ENCODE measurements at regions not wholly inside any gene's neighbourhood (a gene's known extent, or its start where the extent isn't known, plus 50 kb on each side); places are given as distances from the start of the nearest gene placed in this dataset.

DNA sequence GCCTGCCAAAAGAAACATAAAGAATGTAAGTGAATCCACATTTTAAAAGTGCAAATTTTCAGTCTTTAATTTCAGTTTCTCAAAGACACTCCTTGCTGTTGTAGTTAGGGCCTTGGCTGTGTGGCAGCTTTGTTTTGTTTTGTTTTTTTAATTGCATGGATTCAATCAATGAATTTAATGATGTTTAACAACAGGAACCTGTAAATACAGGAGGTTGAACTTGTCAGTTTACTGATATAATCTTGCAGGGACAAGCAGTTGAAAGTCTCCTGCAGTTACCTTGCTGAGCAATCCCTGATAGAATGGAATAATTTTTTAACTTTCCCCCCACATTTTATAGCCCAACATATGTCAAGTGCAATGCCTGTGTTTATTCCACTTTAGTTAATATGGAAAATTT, 528.3 kb upstream of the PCDH7 start (continued):
- TF ChIP-seq SP5 (CRISPR knock-in tag; IDR thresholded peaks at IDR 0.05; ENCODE audit: borderline replicate concordance, low read depth): no peak
- TF ChIP-seq ASH2L (IDR thresholded peaks at IDR 0.05; ENCODE audit: insufficient read length, low read depth, low read length): no peak
- TF ChIP-seq, protein P1, sequence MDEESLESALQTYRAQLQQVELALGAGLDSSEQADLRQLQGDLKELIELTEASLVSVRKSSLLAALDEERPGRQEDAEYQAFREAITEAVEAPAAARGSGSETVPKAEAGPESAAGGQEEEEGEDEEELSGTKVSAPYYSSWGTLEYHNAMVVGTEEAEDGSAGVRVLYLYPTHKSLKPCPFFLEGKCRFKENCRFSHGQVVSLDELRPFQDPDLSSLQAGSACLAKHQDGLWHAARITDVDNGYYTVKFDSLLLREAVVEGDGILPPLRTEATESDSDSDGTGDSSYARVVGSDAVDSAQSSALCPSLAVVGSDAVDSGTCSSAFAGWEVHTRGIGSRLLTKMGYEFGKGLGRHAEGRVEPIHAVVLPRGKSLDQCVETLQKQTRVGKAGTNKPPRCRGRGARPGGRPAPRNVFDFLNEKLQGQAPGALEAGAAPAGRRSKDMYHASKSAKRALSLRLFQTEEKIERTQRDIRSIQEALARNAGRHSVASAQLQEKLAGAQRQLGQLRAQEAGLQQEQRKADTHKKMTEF (CRISPR knock-in tag; IDR thresholded peaks at IDR 0.05): no peak
- TF ChIP-seq KAT7 (CRISPR knock-in tag; IDR thresholded peaks at IDR 0.05; ENCODE audit: borderline replicate concordance): no peak
- no peak for TF ChIP-seq PHF8 (CRISPR knock-in tag; IDR thresholded peaks at IDR 0.05)
- no peak for TF ChIP-seq NPAS2 (CRISPR knock-in tag; IDR thresholded peaks at IDR 0.05; ENCODE audit: borderline replicate concordance)

- no peak for FAIRE-seq
Measured at GRCh38 chr4:30207389-30207788, 512.8 kb upstream of the PCDH7 start.

More at GRCh38 chr4:30207389-30207788, 512.8 kb upstream of the PCDH7 start:
- DNase-seq (ENCODE audit: low spot score): no peak
- intact Hi-C loops (cut with micrococcal nuclease; ENCODE audit: unreplicated experiment) (no loop called here), in situ Hi-C loops (cut with HindIII; ENCODE audit: extremely low pct_ligation_motif_present, low pct_unique_long_range_greater_than_20kb) (no loop called here)
- H3K4me2 ChIP-seq (ENCODE audit: low read depth, low read length): no peak overlapping the region
- no peak for ATAC-seq
- no peaks in the 10 kb centered on the region for H3K79me2 ChIP-seq (ENCODE audit: insufficient read depth, low read length)
- no peak overlapping the region for H3K9ac ChIP-seq (ENCODE audit: insufficient read depth, low read depth, low read length)
- TF ChIP-seq STAT5B (CRISPR knock-in tag; IDR thresholded peaks at IDR 0.05): no peak
- peak; percentile 8; the same call in 1 of the 2 replicates for TF ChIP-seq CEBPB (IDR thresholded peaks at IDR 0.05; ENCODE audit: borderline replicate concordance, low read depth, low read length)
- TF ChIP-seq PAWR (CRISPR knock-in tag; IDR thresholded peaks at IDR 0.05; ENCODE audit: borderline replicate concordance): no peak
- TF ChIP-seq ZFP36 (IDR thresholded peaks at IDR 0.05; ENCODE audit: borderline replicate concordance, low read depth, low read length, partially characterized antibody): no peak
- TF ChIP-seq HNF4G (IDR thresholded peaks at IDR 0.05; ENCODE audit: borderline replicate concordance, low read depth, low read length): no peak
- no peak for TF ChIP-seq HNF4G (CRISPR knock-in tag; IDR thresholded peaks at IDR 0.05; ENCODE audit: borderline replicate concordance, low read depth)
- no peak for TF ChIP-seq MXD4 (CRISPR knock-in tag; IDR thresholded peaks at IDR 0.05)
- ChIA-PET CTCF (ENCODE audit: low intra/inter-chr PET ratio, low total read pairs) (no interaction called here), POLR2A (no interaction called here)
- H3K4me3 ChIP-seq (replicated peaks in 1 of 3; ENCODE audit: insufficient read depth in 1 of 3, low read depth in 2 of 3, low read length in 3 of 3): no peak overlapping the region
- no peak overlapping the region for H2AFZ ChIP-seq (ENCODE audit: low read length)
- H3K36me3 ChIP-seq (replicated peaks in 1 of 2; ENCODE audit: control insufficient read depth in 1 of 2, insufficient read depth in 2 of 2, low read length in 2 of 2): no peaks in the 10 kb centered on the region
- H3K4me1 ChIP-seq (ENCODE audit: insufficient read depth, low read length): no peaks in the 10 kb centered on the region
- no peaks in the 10 kb centered on the region for H3K27me3 ChIP-seq (ENCODE audit: control insufficient read depth in 1 of 2, insufficient read depth in 2 of 2, low read length in 2 of 2)
- H3K9me3 ChIP-seq (ENCODE audit: low read length): peaks cover 75% of the 10 kb centered on the region
- BruUV-seq (replicated peaks): no TSS peak
- H4K20me1 ChIP-seq (ENCODE audit: insufficient read depth, low read length): no peaks in the 10 kb centered on the region
- H3K27ac ChIP-seq (ENCODE audit: extremely low read length, insufficient read depth, low read length): no peak overlapping the region
